ENCODE measurements at regions not wholly inside any gene's neighbourhood (a gene's known extent, or its start where the extent isn't known, plus 50 kb on each side); places are given as distances from the start of the nearest gene placed in this dataset.

- H3K4me1 ChIP-seq: no peaks in the 10 kb centered on the region
- H3K9me3 ChIP-seq: no peaks in the 10 kb centered on the region
- no peak overlapping the region for H3K27ac ChIP-seq
- H3K36me3 ChIP-seq (ENCODE audit: low read depth, missing control alignments): no peaks in the 10 kb centered on the region
- no peaks in the 10 kb centered on the region for H3K27me3 ChIP-seq
- no peak for DNase-seq
- intact Hi-C loops (cut with DNase I; ENCODE audit: low total_unique reads): no loop called here
- no peak overlapping the region for H3K4me3 ChIP-seq
- TF ChIP-seq CTCF (IDR thresholded peaks at IDR 0.05): no peak
- TF ChIP-seq POLR2A (IDR thresholded peaks at IDR 0.05): no peak
- 74 to 81% methylated on average over 4 of the region's 4 CpGs for WGBS, 2 donors
Measured at GRCh38 chr12:3988519-3989217, 115.5 kb upstream of the PARP11 start.

GRCh38 chr12:3987571-3987970 is 114.4 kb upstream of the PARP11 start:
- intact Hi-C loops (cut with DNase I; ENCODE audit: low total_unique reads): no loop called here
- TF ChIP-seq POLR2A (IDR thresholded peaks at IDR 0.05) (no peak), CTCF (IDR thresholded peaks at IDR 0.05) (no peak)
- no peaks in the 10 kb centered on the region for H3K27me3 ChIP-seq
- H3K4me1 ChIP-seq: no peaks in the 10 kb centered on the region
- no peak overlapping the region for H3K4me3 ChIP-seq
- no peak overlapping the region for H3K27ac ChIP-seq
- 88 to 92% methylated on average over 4 of the region's 4 CpGs for WGBS, 2 donors
- no peak for DNase-seq
- no peaks in the 10 kb centered on the region for H3K9me3 ChIP-seq
- H3K36me3 ChIP-seq (ENCODE audit: low read depth, missing control alignments): no peaks in the 10 kb centered on the region

GRCh38 chr12:3980504-3981272 is 107.5 kb upstream of the PARP11 start:
- WGBS, 2 donors: 77 to 80% methylated on average over 11 of the region's 11 CpGs
- Histone ChIP-seq H3K36me3 (ENCODE audit: low read depth, missing control alignments) (no peaks in the 10 kb centered on the region), H3K9me3 (no peaks in the 10 kb centered on the region), H3K27me3 (no peaks in the 10 kb centered on the region), H3K27ac (no peak overlapping the region), H3K4me3 (no peak overlapping the region), H3K4me1 (no peaks in the 10 kb centered on the region)
- TF ChIP-seq CTCF (IDR thresholded peaks at IDR 0.05) (no peak), POLR2A (IDR thresholded peaks at IDR 0.05) (no peak)
- no peak for DNase-seq
- intact Hi-C loops (cut with DNase I; ENCODE audit: low total_unique reads): no loop called here

GRCh38 chr12:3977621-3978020 is 104.4 kb upstream of the PARP11 start:
- H3K9me3 ChIP-seq: no peaks in the 10 kb centered on the region
- no peaks in the 10 kb centered on the region for H3K4me1 ChIP-seq
- H3K27ac ChIP-seq: no peak overlapping the region
- WGBS, 2 donors: 91 to 94% methylated on average over 2 of the region's 2 CpGs
- no peak overlapping the region for H3K4me3 ChIP-seq
- H3K27me3 ChIP-seq: no peaks in the 10 kb centered on the region
- DNase-seq: no peak
- H3K36me3 ChIP-seq (ENCODE audit: low read depth, missing control alignments): no peaks in the 10 kb centered on the region
- intact Hi-C loops (cut with DNase I; ENCODE audit: low total_unique reads): no loop called here
- no peak for TF ChIP-seq POLR2A (IDR thresholded peaks at IDR 0.05)
- no peak for TF ChIP-seq CTCF (IDR thresholded peaks at IDR 0.05)

Measured in testis (tissue), 2 donors.